IMR-90 (cell line): ENCODE measurements at regions not wholly inside any gene's neighbourhood (a gene's known extent, or its start where the extent isn't known, plus 50 kb on each side); places are given as distances from the start of the nearest gene placed in this dataset.

Source experiments
- ATAC-seq: fragments of 200-7000 bp; cut with Tn5 transposase; 2 replicates; pipeline ENCODE4 v1.9.1; 2020; ENCODE audit warnings: low read depth, mild to moderate bottlenecking, moderate library complexity
- BruUV-seq: library from RNA; stranded (reverse); fragments of 400-500 nt; replicated peaks from 2 replicates; lab custom pipeline; 2021; lab: Mats Ljungman, UMichigan
- CTCF ChIA-PET: fragments of 300-600 bp; formaldehyde crosslinking; extraction: SDS; loops from one replicate; lab custom pipeline; 2021; ENCODE audit warnings: antibody characterized with exemption; lab: Yijun Ruan, JAX
- POLR2A ChIA-PET: fragments of 300-600 bp; sonication (Branson Sonifier 250); formaldehyde crosslinking; loops from one replicate; lab custom pipeline; 2022; ENCODE audit warnings: antibody characterized with exemption; ENCODE audit not compliant: unreplicated experiment; lab: Charles Lee
- DNase-seq: peaks from one replicate; pipeline ENCODE4 v3.0.0; 2013
- H2AFZ ChIP-seq: replicated peaks from 2 replicates; pipeline ENCODE3; 2013; ENCODE audit warnings: low read length, mild to moderate bottlenecking; ENCODE audit not compliant: poor library complexity
- H2AK5ac ChIP-seq: 2 replicates; pipeline ENCODE4 v1.6.1; 2013; ENCODE audit warnings: low read depth, low read length, inconsistent platforms
- H2AK9ac ChIP-seq: replicated peaks from 2 replicates; pipeline ENCODE3; 2013; ENCODE audit warnings: mild to moderate bottlenecking, low read depth, low read length, moderate library complexity; ENCODE audit not compliant: poor library complexity
- H2BK120ac ChIP-seq: 2 replicates; pipeline ENCODE4 v1.6.1; 2013; ENCODE audit warnings: low read depth, low read length, inconsistent platforms
- H2BK15ac ChIP-seq: 3 replicates; pipeline ENCODE4 v1.6.1; 2013; ENCODE audit warnings: low read depth, low read length, inconsistent platforms
- H2BK20ac ChIP-seq: 2 replicates; pipeline ENCODE4 v1.6.1; 2013; ENCODE audit warnings: low read depth, mild to moderate bottlenecking, inconsistent platforms, low read length, moderate library complexity
- H2BK5ac ChIP-seq: 2 replicates; pipeline ENCODE4 v1.6.1; 2013; ENCODE audit warnings: mild to moderate bottlenecking, low read depth, low read length, inconsistent platforms; ENCODE audit not compliant: poor library complexity, severe bottlenecking
- H3K14ac ChIP-seq: replicated peaks from 2 replicates; pipeline ENCODE4 v1.6.1; 2013; ENCODE audit warnings: low read depth, low read length, inconsistent platforms
- H3K18ac ChIP-seq: 2 replicates; pipeline ENCODE4 v1.6.1; 2013; ENCODE audit warnings: low read depth, low read length, control low read depth
- H3K23ac ChIP-seq: 2 replicates; pipeline ENCODE4 v1.6.1; 2013; ENCODE audit warnings: low read depth, low read length, inconsistent platforms
- H3K27ac ChIP-seq: 2 replicates; pipeline ENCODE4 v1.5.1; 2013; ENCODE audit warnings: mild to moderate bottlenecking, control low read depth, low read length; ENCODE audit not compliant: insufficient read depth
- H3K27me3 ChIP-seq: 2 replicates; pipeline ENCODE4 v1.6.1; 2013; ENCODE audit warnings: low read length; ENCODE audit not compliant: control insufficient read depth, insufficient read depth
- H3K36me3 ChIP-seq: 2 replicates; pipeline ENCODE4 v1.6.1; 2013; ENCODE audit warnings: low read length, mixed read lengths; ENCODE audit not compliant: control insufficient read depth, insufficient read depth
- H3K4ac ChIP-seq: 2 replicates; pipeline ENCODE4 v1.6.1; 2013; ENCODE audit warnings: low read depth, low read length, inconsistent platforms
- H3K4me1 ChIP-seq: 2 replicates; pipeline ENCODE4 v1.6.1; 2013; ENCODE audit warnings: low read length, mixed read lengths; ENCODE audit not compliant: control insufficient read depth, insufficient read depth
- H3K4me2 ChIP-seq: 2 replicates; pipeline ENCODE4 v1.6.1; 2013; ENCODE audit warnings: low read depth, mild to moderate bottlenecking, control low read depth, low read length, moderate library complexity
- H3K4me3 ChIP-seq: 2 replicates; pipeline ENCODE4 v1.5.1; 2013; ENCODE audit warnings: low read depth, mild to moderate bottlenecking, control low read depth, low read length, moderate library complexity; ENCODE audit not compliant: insufficient read depth
- H3K56ac ChIP-seq: 2 replicates; pipeline ENCODE4 v1.6.1; 2013; ENCODE audit warnings: low read length, inconsistent platforms; ENCODE audit not compliant: insufficient read depth; ENCODE audit errors: extremely low read depth
- H3K79me1 ChIP-seq, 2 experiments: 2 replicates each; pipeline ENCODE4 v1.6.1; 2013; ENCODE audit warnings: low read length in 2 of 2, inconsistent platforms in 1 of 2, low read depth in 1 of 2
- H3K9ac ChIP-seq: 2 replicates; pipeline ENCODE4 v1.6.1; 2013; ENCODE audit warnings: low read depth, low read length, control low read depth
- H3K9me1 ChIP-seq: 2 replicates; pipeline ENCODE4 v1.6.1; 2013; ENCODE audit warnings: low read length, inconsistent platforms; ENCODE audit not compliant: insufficient read depth
- H3K9me3 ChIP-seq: 2 replicates; pipeline ENCODE4 v1.6.1; 2013; ENCODE audit warnings: low read length; ENCODE audit not compliant: control insufficient read depth, insufficient read depth
- H4K20me1 ChIP-seq: 2 replicates; pipeline ENCODE4 v1.6.1; 2013; ENCODE audit warnings: low read length, inconsistent platforms; ENCODE audit not compliant: insufficient read depth
- H4K5ac ChIP-seq: 2 replicates; pipeline ENCODE4 v1.6.1; 2013; ENCODE audit warnings: mild to moderate bottlenecking, low read depth, low read length, control low read depth
- H4K8ac ChIP-seq, 2 experiments: 2 replicates each; pipeline ENCODE4 v1.6.1; 2013; ENCODE audit warnings: low read depth in 2 of 2, low read length in 2 of 2, control low read depth in 1 of 2, inconsistent platforms in 1 of 2
- H4K91ac ChIP-seq: 2 replicates; pipeline ENCODE4 v1.6.1; 2013; ENCODE audit warnings: low read depth, low read length, inconsistent platforms; ENCODE audit not compliant: insufficient read depth
- BHLHE40 ChIP-seq: fragments of 150-350 bp; IDR thresholded peaks from 2 replicates; pipeline ENCODE4 v1.6.1; 2016; ENCODE audit warnings: mild to moderate bottlenecking, low read depth, low read length
- CEBPB ChIP-seq: IDR thresholded peaks from 2 replicates; pipeline ENCODE4 v1.6.1; 2012; ENCODE audit warnings: low read depth, low read length, improper control_type of control experiment
- CTCF ChIP-seq: conservative IDR thresholded peaks from 2 replicates; pipeline ENCODE4 v1.5.1; 2012; ENCODE audit warnings: mild to moderate bottlenecking, low read depth, low read length, improper control_type of control experiment
- ELK1 ChIP-seq: fragments of 150-350 bp; IDR thresholded peaks from 2 replicates; pipeline ENCODE4 v1.6.1; 2016; ENCODE audit warnings: low read depth, mild to moderate bottlenecking, low read length, moderate library complexity, borderline replicate concordance
- FOS ChIP-seq: fragments of 150-350 bp; IDR thresholded peaks from 2 replicates; pipeline ENCODE4 v1.6.1; 2016; ENCODE audit warnings: low read depth, low read length
- POLR2A ChIP-seq: IDR thresholded peaks from 2 replicates; pipeline ENCODE4 v1.6.1; 2012; ENCODE audit warnings: mild to moderate bottlenecking, low read depth, low read length
- RAD21 ChIP-seq: IDR thresholded peaks from 2 replicates; pipeline ENCODE4 v1.6.1; 2012; ENCODE audit warnings: low read length, improper control_type of control experiment
- RCOR1 ChIP-seq: IDR thresholded peaks from 2 replicates; pipeline ENCODE4 v1.6.1; 2012; ENCODE audit warnings: mild to moderate bottlenecking, low read length, improper control_type of control experiment; ENCODE audit not compliant: insufficient replicate concordance
- RFX5 ChIP-seq: IDR thresholded peaks from 2 replicates; pipeline ENCODE4 v1.8.0; 2012; ENCODE audit warnings: low read depth, mild to moderate bottlenecking, low read length, moderate library complexity
- SMC3 ChIP-seq: fragments of 150-350 bp; IDR thresholded peaks from 2 replicates; pipeline ENCODE4 v1.6.1; 2016; ENCODE audit warnings: low read depth, mild to moderate bottlenecking, antibody characterized with exemption, low read length, moderate library complexity
- WGBS, 2 experiments: methylation state at CpG; one replicate each; pipeline versions ENCODE4 v1.1.5 to v1.1.7; 2013; ENCODE audit warnings: missing lambda C conversion rate in 2 of 2; ENCODE audit not compliant: insufficient read length in 1 of 2; ENCODE audit errors: extremely low coverage in 2 of 2; 5-methylcytosine and 5-hydroxymethylcytosine counted together
- dilution Hi-C: fragments of 300-500 bp; cut with HindIII; formaldehyde crosslinking; loops from one replicate; pipeline ENCODE4 v1.14.3; 2018; ENCODE audit warnings: low sequenced_read_pairs; ENCODE audit not compliant: unreplicated experiment
- in situ Hi-C: fragments of 300-500 bp; cut with MboI; formaldehyde crosslinking; loops from 3 replicates; pipeline ENCODE4 v1.14.3; 2019; ENCODE audit warnings: low sequenced_read_pairs, inconsistent platforms, mixed read lengths
- intact Hi-C: fragments of 100-400 bp; cut with micrococcal nuclease; formaldehyde crosslinking; loops from 2 replicates; pipeline ENCODE4 v1.10.0; 2022

GRCh38 chr11:131203040-131203439 lies 167.4 kb upstream of the NTM start:
- Histone ChIP-seq H3K4me3 (no peak overlapping the region), H3K56ac (no peak overlapping the region), H2AK9ac (no peak overlapping the region), H3K9me1 (no peaks in the 10 kb centered on the region), H3K36me3 (no peaks in the 10 kb centered on the region), H4K91ac (no peak overlapping the region), H4K5ac (no peak overlapping the region), H3K27ac (no peak overlapping the region), H3K18ac (no peak overlapping the region), H3K27me3 (peaks cover 5% of the 10 kb centered on the region), H3K4me1 (no peaks in the 10 kb centered on the region), H2BK15ac (no peak overlapping the region), H2AK5ac (no peak overlapping the region), H2AFZ (no peak overlapping the region), H3K9ac (no peak overlapping the region), H3K4ac (no peak overlapping the region), H3K14ac (no peak overlapping the region), H3K4me2 (no peak overlapping the region), H4K8ac (no peak overlapping the region), H3K9me3 (no peaks in the 10 kb centered on the region), H3K79me1 (no peaks in the 10 kb centered on the region), H4K20me1 (no peaks in the 10 kb centered on the region), H2BK20ac (no peak overlapping the region), H3K23ac (no peak overlapping the region), H2BK5ac (no peak overlapping the region), H2BK120ac (no peak overlapping the region)
- BruUV-seq, result no TSS peak
- dilution Hi-C loops, result no loop called here
- in situ Hi-C loops, result no loop called here
- intact Hi-C loops, result no loop called here
- no peak for DNase-seq
- CTCF ChIA-PET, result interaction anchor here (0.7 kb wide), 1 partner anchor 471 kb away, joined by 3 read pairs; no protein-coding TSS in a partner anchor
- WGBS, 2 experiments, result no CpG with 5 or more reads among the region's 1 CpG
- TF ChIP-seq ELK1 (no peak), CTCF (no peak), FOS (no peak), RAD21 (no peak), RCOR1 (no peak), CEBPB (no peak), SMC3 (no peak), BHLHE40 (no peak), RFX5 (no peak), POLR2A (no peak)
- POLR2A ChIA-PET, result no interaction called here
- ATAC-seq, result no peak
